Tibial nerve (tissue), 4 donors: ENCODE measurements at regions not wholly inside any gene's neighbourhood (a gene's known extent, or its start where the extent isn't known, plus 50 kb on each side); places are given as distances from the start of the nearest gene placed in this dataset.

Source experiments
- DNase-seq, 2 donors: peaks; one replicate each; pipeline ENCODE4 v3.0.0-alpha.2; 2019; ENCODE audit warnings: low spot score in 2 of 2
- H3K27ac ChIP-seq, 4 donors: fragments of 200-600 bp; sonication (generic) in 3 of 4; one replicate each; pipeline ENCODE4 v1.5.1; 2017 to 2019; ENCODE audit warnings: mild to moderate bottlenecking in 1 of 4
- H3K27me3 ChIP-seq, 2 donors: fragments of 200-600 bp; sonication (generic) in 1 of 2; one replicate each; pipeline versions ENCODE4 v1.5.1 to v1.6.0; 2017 to 2019
- H3K36me3 ChIP-seq, 3 donors: fragments of 200-600 bp; sonication (generic); one replicate each; pipeline ENCODE4 v1.5.1; 2018 to 2019
- H3K4me1 ChIP-seq, 4 donors: fragments of 200-600 bp; sonication (generic) in 3 of 4; one replicate each; pipeline ENCODE4 v1.5.1; 2017 to 2019
- H3K4me3 ChIP-seq, 4 donors: fragments of 200-600 bp; sonication (generic) in 3 of 4; one replicate each; pipeline ENCODE4 v1.5.1; 2017 to 2019; ENCODE audit warnings: mild to moderate bottlenecking in 1 of 4, moderate library complexity in 1 of 4
- H3K9me3 ChIP-seq, 4 donors: fragments of 200-600 bp; sonication (generic) in 3 of 4; one replicate each; pipeline ENCODE4 v1.5.1; 2017 to 2019
- CTCF ChIP-seq, 5 experiments: fragments of 200-600 bp in 3 of 5; fragments of 450-650 bp in 2 of 5; sonication (generic) in 3 of 5; IDR thresholded peaks; one replicate each; pipeline ENCODE4 v1.5.1; 2016 to 2019; ENCODE audit warnings: antibody characterized with exemption in 5 of 5, mild to moderate bottlenecking in 3 of 5, moderate library complexity in 2 of 5
- EP300 ChIP-seq, 2 donors: sonication (generic); formaldehyde crosslinking; IDR thresholded peaks; one replicate each; pipeline ENCODE4 v1.6.1; 2017; ENCODE audit warnings: antibody characterized with exemption in 2 of 2, mild to moderate bottlenecking in 1 of 2
- POLR2A ChIP-seq, 2 donors: fragments of 450-650 bp; IDR thresholded peaks; one replicate each; pipeline ENCODE4 v1.6.1; 2017; ENCODE audit warnings: antibody characterized with exemption in 2 of 2, mild to moderate bottlenecking in 2 of 2, moderate library complexity in 2 of 2
- WGBS, 2 donors: methylation state at CpG; one replicate each; pipeline ENCODE4 v1.1.5; 2018; 5-methylcytosine and 5-hydroxymethylcytosine counted together

DNA sequence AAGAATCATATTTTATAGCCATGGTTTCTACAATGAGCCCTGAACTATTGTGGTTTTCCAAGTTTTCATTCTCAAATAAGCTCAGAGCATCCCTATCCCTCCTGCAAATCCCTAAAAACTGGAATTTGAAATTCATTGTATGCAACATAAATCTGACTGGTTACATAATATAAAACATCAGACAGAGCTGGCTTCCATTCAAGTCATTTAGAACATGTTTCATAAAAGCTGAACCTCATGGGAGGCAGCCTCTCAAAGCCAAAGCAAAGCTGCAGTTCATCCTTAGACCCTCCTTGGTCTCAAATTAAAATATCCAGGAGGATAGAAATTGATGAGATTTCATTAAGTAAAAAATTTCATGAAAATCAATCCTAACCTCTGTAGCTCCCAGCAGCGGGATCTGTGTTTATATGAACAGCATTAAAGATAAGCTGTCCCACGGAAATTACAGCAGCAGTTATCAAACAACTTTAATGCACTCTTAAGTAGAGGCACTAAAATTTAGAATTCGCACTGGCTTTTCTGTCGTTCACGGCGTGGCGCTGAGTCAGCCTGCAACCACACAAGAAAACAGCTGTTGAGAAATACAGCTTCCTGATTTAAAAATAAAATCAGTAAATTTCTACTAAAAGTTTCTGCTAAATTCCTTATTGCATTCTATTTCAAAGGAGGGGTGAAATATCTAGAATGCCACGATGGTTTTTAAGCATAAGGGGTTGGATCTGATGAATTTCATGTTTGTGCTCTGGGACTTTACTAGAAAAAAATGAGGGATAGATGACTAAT is 99.9 kb upstream of the TIAM1 start:
- H3K36me3 ChIP-seq: no peaks in the 10 kb centered on the region

DNA sequence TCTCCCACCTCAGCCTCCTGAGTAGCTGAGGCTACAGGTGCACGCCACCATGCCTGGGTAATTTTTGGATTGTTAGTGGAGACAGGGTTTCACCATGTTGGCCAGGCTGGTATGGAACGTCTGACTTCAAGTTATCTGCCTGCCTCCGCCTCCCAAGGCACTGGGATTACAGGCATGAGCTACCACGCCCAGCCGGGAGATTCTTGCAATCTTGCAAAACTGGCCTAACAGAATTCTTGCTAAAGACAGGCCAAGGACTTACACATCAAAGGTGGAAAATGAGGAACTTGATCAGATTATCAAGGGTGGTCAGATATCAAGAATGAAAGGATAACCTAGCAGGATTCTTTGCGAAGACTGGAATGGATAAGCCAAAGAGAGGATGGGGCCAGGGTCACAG is 98.3 kb upstream of the TIAM1 start:
- no peak for TF ChIP-seq EP300 (IDR thresholded peaks at IDR 0.05)
- TF ChIP-seq POLR2A (IDR thresholded peaks at IDR 0.05): no peak
- TF ChIP-seq CTCF (IDR thresholded peaks at IDR 0.05): no peak
- Histone ChIP-seq H3K9me3 (peaks cover 0 to 22% (median 2%) of the 10 kb centered on the region in 4 donors), H3K4me3 (no peak overlapping the region), H3K36me3 (no peaks in the 10 kb centered on the region), H3K27me3 (no peaks in the 10 kb centered on the region), H3K4me1 (peaks cover 0 to 12% (median 0%) of the 10 kb centered on the region in 4 donors), H3K27ac (no peak overlapping the region)
- WGBS, 2 donors: 74 to 83% methylated on average over 6 of the region's 6 CpGs
- DNase-seq: no peak

More for the DNA sequence above, 99.9 kb upstream of the TIAM1 start:
- WGBS, 2 donors: 28 to 30% methylated on average over 8 of the region's 8 CpGs
- Histone ChIP-seq H3K27ac (peak overlapping the region in 1 of 4 donors; percentile 41), H3K9me3 (peaks cover 0 to 22% (median 2%) of the 10 kb centered on the region in 4 donors), H3K27me3 (no peaks in the 10 kb centered on the region), H3K4me3 (no peak overlapping the region), H3K4me1 (peaks cover 0 to 12% (median 0%) of the 10 kb centered on the region in 4 donors)
- peak in 1 of 2 donors; percentile 11 for DNase-seq
- TF ChIP-seq POLR2A (IDR thresholded peaks at IDR 0.05): no peak
- peak in 1 of 2 donors; percentile 22 for TF ChIP-seq EP300 (IDR thresholded peaks at IDR 0.05)

- Histone ChIP-seq H3K27ac (no peak overlapping the region), H3K36me3 (no peaks in the 10 kb centered on the region), H3K4me3 (no peak overlapping the region), H3K27me3 (no peaks in the 10 kb centered on the region), H3K9me3 (no peaks in the 10 kb centered on the region), H3K4me1 (no peaks in the 10 kb centered on the region)
- 76 to 82% methylated on average over 9 of the region's 9 CpGs for WGBS, 2 donors
- TF ChIP-seq EP300 (IDR thresholded peaks at IDR 0.05) (no peak), CTCF (IDR thresholded peaks at IDR 0.05) (no peak), POLR2A (IDR thresholded peaks at IDR 0.05) (no peak)
- no peak for DNase-seq
Measured at GRCh38 chr21:31429506-31429905, 85.4 kb upstream of the TIAM1 start.

DNA sequence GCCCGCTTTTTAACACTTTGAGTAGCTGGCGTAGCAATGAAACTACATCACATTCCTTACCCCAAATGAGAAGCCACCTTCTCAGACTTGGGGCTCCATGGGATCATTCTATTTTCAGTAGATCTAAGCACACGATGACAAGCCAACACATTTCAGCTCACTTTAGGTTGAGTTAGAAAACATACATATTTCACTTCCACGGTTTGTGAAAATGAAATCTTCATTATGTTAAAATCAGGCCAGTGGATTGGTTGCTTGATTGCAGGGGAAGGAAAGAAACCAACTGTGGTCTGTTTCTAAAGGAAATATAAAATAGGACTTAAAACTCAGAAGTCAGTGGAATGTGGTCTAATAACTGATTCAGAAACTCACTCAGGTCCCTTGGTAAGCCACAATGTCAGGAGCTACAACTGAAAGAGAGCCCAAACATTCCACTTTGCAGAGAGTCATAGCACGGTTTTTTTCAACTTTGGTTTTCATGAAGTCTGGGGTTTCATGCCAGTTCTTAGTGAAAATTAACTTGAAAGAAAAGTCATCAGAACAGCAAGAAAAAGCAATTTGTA is 82.3 kb upstream of the TIAM1 start:
- Histone ChIP-seq H3K9me3 (no peaks in the 10 kb centered on the region), H3K27me3 (no peaks in the 10 kb centered on the region), H3K4me3 (no peak overlapping the region), H3K27ac (no peak overlapping the region), H3K4me1 (no peaks in the 10 kb centered on the region), H3K36me3 (no peaks in the 10 kb centered on the region)
- DNase-seq: no peak
- 85 to 88% methylated on average over 5 of the region's 5 CpGs for WGBS, 2 donors
- no peak for TF ChIP-seq CTCF (IDR thresholded peaks at IDR 0.05)
- no peak for TF ChIP-seq POLR2A (IDR thresholded peaks at IDR 0.05)

GRCh38 chr21:31425138-31425537 is 81.1 kb upstream of the TIAM1 start:
- Histone ChIP-seq H3K27ac (no peak overlapping the region), H3K27me3 (no peaks in the 10 kb centered on the region), H3K4me1 (no peaks in the 10 kb centered on the region), H3K9me3 (no peaks in the 10 kb centered on the region), H3K4me3 (no peak overlapping the region), H3K36me3 (no peaks in the 10 kb centered on the region)
- WGBS, 2 donors: 34 to 40% methylated on average over 5 of the region's 5 CpGs
- no peak for DNase-seq
- no peak for TF ChIP-seq EP300 (IDR thresholded peaks at IDR 0.05)
- no peak for TF ChIP-seq POLR2A (IDR thresholded peaks at IDR 0.05)

DNA sequence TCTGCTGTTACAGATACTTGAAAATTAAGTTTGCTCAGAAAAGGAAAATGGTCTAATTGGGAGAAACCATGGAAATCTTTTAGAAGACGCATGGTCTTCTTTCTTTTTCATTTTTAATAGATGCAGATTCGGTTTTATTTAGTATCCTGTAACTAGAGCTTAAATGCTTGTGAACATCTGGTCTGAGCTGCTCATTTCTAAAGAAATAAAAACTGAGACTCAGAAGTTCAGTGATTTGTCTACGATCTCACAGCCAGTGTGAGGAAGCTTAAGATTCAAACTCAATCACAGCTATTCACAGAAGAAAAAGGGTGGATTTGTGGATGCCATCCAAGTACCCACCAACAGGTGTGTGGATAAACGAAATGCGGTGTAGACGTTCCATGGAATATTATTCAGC is 80.0 kb upstream of the TIAM1 start:
- no peak for DNase-seq
- H3K4me3 ChIP-seq: no peak overlapping the region
- WGBS, 2 donors: 77 to 80% methylated on average over 6 of the region's 6 CpGs

More for the DNA sequence above, 80.0 kb upstream of the TIAM1 start:
- Histone ChIP-seq H3K36me3 (no peaks in the 10 kb centered on the region), H3K27ac (no peak overlapping the region), H3K9me3 (no peaks in the 10 kb centered on the region), H3K4me1 (no peaks in the 10 kb centered on the region), H3K27me3 (no peaks in the 10 kb centered on the region)
- TF ChIP-seq POLR2A (IDR thresholded peaks at IDR 0.05): no peak
- TF ChIP-seq CTCF (IDR thresholded peaks at IDR 0.05): no peak
- no peak for TF ChIP-seq EP300 (IDR thresholded peaks at IDR 0.05)
